GM19395 (cell line): ENCODE measurements at regions not wholly inside any gene's neighbourhood (a gene's known extent, or its start where the extent isn't known, plus 50 kb on each side); places are given as distances from the start of the nearest gene placed in this dataset.
"Not testable (repeated sequence)": the region's sequence is repeated elsewhere in the genome, so short reads cannot be mapped to it uniquely, and the experiment has no call there.

Experiments
- ATAC-seq: cut with Tn5 transposase; IDR thresholded peaks from one replicate; pipeline ENCODE4 v1.9.1; 2021; ENCODE audit warnings: mild to moderate bottlenecking, moderate library complexity; ENCODE audit not compliant: unreplicated experiment

DNA sequence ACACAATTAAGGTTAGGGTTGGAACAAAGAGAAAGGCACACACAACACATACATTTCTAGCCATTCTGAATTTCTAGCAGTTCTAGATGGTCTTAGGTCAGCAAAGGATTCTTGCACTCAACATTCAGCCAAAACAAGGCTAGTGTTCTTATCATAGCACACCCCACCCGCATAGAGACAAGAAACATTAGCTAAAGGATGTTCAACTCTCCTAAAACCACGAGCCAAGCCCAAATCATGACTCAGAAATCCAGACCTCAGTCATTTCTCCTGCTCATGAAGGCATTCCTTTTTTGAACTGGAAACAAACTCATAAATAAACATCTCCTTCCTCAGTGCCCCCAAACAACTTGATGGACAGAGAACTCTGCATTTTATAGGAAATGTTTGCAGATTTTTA is 293.0 kb upstream of the NOTCH2NLA start:
- ATAC-seq, result not testable (repeated sequence)

DNA sequence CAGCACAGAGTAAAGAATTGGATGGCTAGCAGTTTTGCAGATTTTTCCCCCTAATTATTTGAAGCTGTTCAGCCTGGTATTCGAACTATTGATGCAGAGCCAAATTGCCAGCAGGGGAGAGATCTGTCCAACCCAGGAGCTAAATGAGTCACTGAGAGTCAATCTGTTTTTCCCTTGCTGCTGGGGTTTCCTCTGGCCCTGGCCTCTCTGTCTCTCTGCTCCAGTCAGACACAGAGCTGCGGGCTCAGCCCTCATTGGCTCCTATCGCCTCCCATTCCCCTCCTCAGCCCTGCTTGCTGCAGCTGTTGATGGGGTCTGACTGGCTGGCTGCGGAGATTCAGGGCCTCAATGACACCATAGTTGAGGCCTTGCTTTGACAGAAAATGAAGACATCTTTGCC is 284.9 kb upstream of the NOTCH2NLA start:
- not testable (repeated sequence) for ATAC-seq

DNA sequence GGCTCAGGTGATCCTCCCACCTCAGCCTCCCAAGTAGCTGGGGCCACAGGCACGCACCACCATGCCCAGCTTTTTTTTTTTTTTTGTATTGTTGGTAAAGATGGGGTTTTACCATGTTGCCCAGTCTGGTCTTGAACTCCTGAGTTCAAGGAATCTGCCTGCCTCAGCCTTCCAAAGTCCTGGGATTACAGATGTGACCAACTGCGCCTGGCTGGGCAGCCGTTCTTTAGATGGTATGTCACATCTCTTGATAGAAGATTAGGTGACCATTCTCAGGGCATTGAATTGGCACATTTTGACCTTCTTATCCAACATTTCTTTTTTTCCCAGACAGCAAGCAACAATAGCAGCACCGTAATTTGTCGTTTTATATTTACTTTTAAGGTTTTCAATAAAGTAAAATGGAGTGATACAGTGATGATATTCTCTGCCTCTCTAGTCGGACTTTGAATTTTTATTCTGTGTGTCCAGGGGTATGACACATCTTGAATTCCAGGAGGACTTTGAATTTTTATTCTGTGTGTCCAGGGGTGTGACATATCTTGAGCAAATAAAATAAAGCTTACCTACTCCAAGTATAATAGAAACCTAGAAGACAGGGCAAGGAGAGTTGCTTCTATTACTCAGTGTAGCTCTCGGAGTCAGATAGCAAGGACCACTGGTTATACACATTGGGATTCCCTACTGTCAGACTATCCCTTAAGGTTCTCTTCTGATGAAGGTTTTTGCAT is 282.4 kb upstream of the NOTCH2NLA start:
- not testable (repeated sequence) for ATAC-seq

DNA sequence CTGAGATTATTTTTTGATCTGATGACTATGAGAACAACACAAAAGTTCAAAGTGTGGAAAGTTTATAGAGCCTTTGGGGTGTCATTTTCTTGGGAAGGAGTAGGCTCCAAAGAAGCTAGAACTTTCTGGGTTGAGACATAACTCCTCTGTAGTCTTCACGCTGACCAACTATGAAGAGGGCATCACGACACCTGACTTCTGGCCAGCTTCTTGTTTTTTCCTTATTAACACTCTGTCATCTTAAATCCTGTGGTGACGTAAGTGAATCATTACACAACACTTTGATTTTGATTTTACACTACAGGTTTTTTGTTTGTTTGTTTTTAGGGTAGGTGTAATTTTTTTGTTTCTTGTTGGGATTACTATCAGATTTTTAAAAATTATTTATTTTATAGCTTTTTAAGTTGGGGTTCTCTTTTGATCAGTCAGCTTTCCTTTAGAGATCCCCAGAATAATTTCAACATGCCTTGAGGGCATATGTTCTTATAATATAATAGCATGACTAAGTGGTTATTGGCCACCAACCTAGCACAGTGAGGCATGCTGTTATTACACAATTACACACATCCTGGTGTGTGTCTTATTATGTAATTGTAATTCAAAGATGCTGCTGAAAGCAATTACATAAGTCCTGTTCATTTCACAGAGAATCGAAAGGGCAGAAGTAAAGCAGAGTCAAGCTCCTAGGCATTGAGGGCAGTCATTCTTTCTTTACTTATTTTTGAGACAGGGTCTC is 281.6 kb upstream of the NOTCH2NLA start:
- ATAC-seq, result not testable (repeated sequence)

DNA sequence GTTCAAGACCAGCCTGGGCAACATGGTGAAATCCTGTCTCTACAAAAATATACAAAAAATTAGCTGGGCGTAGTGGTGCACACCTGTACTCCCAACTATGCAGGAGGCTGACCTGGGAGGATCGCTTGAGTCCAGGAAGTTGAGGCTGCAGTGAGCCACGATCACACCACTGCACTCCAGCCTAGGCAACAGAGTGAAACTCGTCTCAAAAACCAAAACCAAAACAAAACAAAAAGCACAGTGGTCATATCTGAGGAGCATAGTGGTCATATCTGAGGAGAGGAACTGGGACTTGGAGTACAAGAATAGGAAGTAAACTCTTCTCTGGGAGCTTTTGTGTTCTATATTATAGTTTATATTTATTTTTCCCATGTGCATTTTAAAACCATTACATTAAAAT is 275.3 kb upstream of the NOTCH2NLA start:
- ATAC-seq, result not testable (repeated sequence)

DNA sequence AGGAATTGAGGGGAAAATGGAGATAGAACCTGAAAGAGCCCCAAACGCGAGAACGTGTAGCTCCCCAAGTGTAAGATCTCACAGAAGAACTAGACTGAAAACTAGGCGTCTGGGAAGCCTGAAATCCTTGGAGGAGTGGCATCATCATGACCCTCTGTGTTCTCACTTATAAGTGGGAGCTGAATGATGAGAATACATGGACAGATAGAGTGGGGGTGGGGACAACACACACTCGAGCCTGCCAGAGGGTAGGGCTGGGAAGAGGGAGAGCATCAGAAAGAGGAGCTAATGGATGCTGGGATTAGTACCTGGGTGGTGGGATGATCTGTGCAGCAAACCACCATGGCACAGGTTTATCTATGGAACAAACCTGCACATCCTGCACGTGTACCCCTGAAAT is 258.7 kb upstream of the NOTCH2NLA start:
- not testable (repeated sequence) for ATAC-seq

DNA sequence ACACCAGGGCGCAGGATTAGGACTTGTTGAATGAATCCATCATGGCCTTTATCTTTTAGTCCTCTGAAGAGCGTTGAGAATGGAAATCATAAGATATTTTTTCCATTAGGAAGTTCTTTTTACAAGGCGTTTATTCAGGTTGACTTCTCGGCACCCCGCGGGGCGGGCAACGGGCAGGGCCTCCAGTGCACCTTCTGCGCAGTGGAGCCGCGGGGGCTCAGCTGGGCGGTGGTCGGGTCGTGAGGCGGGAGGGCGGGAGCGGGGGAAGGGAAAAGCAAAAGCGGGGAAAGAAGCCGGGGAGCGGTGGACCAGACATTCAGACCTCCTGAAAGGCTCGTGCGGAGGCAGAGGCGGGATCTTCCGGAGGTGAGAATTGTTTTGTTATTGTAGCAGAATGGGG is 258.3 kb upstream of the NOTCH2NLA start:
- ATAC-seq, result not testable (repeated sequence)

DNA sequence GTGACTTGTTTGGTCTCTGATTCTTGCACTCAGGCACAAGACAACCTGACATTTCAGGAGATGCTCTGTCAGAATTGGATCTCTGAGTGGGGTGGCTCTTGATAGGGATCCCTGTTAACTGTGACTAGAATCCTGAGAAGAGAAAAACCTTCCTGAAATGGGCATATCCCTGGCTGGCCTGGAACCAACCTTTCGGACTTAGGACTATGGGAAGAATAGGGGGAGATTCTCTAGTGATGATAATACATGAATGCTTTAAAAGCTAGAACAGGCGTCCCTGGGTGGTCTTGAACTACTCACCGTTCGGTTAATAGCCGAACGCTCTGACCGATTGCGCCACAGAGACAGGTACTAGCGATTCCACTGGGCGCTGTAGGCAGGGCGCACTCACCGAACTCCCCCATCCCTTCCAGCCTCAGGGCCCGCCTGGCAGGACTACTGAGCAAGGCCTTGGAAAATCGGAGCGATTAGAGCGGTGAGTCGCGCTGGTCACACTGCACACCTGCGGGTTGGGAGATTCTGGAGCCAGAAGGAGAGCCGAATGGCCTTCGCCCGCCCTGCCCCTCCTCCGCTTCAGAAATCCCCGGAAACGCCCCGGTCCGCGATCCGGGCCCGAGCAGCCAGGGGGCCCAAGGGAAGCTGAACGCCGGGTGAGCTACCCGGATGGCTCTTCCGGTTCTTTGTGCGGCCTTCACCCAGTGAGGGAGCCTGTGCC is 257.6 kb upstream of the NOTCH2NLA start:
- not testable (repeated sequence) for ATAC-seq

DNA sequence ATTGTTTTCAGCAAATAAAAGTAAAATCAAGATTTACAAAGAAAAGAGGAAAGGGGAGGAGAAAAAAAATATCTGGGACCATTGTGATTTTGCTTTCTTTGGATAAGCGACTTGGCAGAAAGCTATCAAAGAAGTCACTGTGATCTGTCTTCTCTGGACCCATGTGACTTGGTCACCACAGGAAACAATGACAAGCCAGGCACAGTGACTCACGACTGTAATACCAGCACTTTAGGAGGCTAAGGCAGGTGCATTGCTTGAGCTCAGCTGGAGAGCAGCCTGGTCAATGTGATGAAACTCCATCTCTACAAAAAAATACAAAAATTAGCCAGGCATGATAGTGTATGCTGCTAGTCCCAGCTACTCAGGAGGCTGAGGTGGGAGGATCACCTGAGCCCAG is 255.4 kb upstream of the NOTCH2NLA start:
- not testable (repeated sequence) for ATAC-seq

DNA sequence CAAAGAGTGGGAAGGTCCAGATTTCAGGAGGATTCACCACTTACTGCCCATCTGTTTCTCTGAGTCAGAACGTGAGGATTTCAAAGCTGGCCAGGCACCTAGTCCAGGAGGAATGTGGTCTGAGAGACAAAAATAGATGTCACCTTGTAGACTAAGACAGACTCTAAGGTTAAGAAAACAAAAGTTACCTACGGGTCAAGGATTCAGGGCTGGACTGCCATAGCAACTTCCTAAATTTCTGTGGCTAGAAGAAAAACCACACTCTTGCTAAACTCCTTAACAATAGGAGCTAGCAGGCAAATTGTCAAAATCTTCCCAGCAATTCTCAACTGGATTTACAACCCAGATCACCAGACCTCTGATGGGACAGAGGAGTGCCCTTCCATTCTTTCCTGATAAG is 250.4 kb upstream of the NOTCH2NLA start:
- not testable (repeated sequence) for ATAC-seq

DNA sequence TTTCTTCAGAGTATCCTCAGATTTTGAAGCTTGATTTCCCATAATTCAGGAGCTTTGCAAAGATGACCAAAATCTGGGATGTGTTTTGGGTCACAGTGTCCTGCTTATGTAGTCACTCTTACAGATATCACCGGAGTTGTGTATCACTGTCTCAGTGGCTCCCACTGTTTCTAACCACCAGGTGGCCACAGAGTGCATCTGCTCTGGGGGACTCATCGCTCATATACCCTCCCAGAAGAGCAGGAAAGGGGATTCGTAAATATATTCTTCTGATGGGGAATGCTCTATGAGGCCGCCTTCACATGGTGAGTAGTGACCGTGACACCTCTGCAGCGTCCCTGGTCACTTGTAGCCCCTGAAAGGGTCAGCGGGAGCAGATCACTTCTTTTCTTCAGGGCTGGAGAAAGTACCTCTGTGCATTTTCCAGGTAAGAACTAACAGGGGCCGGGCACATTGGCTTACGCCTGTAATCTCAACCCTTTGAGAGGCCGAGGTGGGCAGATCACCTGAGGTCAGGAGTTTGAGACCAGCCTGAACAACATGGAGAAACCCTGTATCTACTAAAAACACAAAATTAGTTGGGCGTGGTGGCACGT is 249.4 kb upstream of the NOTCH2NLA start:
- not testable (repeated sequence) for ATAC-seq

DNA sequence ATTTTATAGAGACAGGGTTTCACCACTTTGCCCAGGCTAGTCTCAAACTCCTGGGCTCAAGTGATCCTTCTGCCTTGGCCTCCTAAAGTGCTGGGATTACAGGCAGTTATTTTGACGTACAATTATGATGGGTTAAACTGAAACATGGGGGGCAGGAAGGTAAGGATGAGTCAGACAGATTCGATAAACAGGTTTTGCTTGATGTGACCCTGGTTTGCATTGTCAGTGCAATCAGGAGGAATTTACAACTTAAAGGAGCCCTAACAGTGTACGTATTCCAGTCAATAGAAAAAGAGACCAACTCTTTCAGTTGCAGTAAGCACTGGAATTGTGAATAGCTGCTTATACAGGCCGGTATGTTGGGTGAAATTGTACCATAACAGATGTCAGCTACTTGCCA is 246.3 kb upstream of the NOTCH2NLA start:
- not testable (repeated sequence) for ATAC-seq

DNA sequence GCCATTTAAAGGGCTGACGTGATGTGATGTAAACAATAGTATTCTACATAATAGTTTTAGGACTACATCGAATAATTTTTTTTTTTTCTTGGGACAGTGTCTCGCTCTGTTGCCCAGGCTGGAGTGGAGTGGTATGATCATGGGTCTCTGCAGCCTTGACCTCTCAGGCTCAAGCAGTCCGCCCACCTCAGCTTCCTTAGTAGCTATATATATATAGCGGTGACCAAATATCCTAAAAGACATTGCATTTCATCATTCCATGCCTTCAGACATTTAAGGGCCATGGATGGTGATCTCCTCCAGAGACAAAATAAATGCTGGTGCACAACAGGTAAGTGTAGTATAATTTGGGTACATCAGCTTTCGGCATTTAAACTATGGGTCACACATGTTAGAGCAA is 245.4 kb upstream of the NOTCH2NLA start:
- ATAC-seq, result not testable (repeated sequence)

DNA sequence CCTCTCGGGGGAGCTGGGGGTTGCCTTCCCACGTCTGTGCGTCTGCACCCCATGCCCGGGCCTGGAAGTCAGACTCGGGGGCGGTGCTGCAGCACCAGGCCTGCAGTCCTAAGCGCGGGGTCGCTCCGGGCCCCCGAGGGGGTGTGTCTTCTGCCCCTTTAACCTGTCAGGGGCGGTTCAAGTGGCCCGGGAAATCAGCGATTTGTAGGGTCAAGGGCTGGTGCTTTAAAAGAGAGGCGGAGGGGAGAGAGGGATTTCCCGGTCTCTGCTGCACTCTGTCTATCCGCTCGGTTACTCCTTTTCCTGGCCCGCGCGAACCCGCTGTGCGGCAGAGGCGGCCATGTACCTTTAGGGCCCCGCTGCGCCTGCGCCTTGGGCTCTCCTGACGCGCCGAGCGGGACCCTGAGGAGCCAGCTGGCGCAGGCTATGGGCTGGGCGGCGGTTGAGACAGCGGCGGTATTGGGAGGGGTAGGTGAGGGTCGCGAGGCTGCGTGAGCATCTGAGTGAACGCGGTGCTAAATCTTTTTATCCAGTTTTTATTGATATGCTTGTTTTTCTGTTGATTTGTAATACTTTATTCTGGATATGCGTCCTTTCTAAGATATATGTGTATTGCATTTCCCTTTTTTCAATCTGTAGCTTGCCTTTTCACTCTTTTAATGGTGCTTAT is 243.5 kb upstream of the NOTCH2NLA start:
- ATAC-seq, result peak; percentile 62

DNA sequence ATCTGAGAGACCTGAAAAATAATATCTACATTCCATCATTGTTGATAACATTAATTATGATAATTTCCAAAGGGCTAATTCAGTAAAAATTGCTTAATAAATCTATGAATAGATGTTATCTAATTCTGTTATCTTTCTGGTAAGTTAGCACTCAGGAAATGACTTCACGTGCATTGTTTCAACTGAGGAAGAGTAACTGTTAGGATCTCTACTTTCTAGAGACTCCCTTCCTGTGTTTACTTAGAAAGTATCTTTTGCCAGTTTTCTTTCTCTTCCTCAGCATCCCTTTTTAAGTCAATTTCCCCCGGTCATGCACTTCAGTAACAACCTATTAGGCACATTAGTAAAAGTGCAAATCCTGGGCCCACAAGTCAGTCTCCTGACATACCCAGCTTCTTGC is 231.1 kb upstream of the NOTCH2NLA start:
- ATAC-seq, result not testable (repeated sequence)

DNA sequence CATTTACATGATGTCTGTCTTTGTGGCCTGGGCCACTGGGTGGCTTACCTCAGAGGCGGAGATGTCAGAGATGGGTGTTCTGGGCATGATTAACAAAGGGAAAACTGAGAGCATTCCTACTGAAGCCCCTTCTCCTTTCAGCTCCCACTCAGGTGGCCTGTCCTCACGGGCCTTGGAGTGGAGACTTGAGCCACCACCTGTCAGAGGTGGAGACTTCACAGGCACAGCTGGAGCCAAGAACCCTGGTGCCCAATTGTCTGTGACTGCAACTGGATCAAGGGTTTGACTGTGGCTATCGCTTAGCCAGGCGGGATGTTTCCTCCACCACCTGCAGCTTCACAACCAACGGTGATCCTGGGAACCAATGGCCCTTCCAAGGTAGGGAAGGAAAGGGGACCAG is 230.5 kb upstream of the NOTCH2NLA start:
- ATAC-seq, result not testable (repeated sequence)

DNA sequence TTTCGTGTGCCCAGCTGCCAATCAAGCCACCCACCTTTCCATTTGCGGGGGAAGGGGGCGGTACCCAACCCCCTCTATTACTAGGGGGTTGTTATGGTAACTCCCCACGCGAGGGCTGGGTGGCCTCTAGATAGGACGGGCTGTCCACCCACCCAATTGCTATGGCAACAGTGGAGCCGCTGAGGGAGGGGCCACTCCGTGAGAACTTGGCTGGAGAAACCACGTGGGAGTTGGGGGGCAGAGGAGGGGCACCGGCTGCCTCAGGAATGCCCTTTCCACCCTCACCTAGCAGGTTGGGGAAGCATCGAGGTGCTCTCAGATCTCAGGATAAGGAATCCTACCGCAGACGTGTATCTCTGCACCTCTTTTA is 220.0 kb upstream of the NOTCH2NLA start:
- ATAC-seq, result not testable (repeated sequence)

DNA sequence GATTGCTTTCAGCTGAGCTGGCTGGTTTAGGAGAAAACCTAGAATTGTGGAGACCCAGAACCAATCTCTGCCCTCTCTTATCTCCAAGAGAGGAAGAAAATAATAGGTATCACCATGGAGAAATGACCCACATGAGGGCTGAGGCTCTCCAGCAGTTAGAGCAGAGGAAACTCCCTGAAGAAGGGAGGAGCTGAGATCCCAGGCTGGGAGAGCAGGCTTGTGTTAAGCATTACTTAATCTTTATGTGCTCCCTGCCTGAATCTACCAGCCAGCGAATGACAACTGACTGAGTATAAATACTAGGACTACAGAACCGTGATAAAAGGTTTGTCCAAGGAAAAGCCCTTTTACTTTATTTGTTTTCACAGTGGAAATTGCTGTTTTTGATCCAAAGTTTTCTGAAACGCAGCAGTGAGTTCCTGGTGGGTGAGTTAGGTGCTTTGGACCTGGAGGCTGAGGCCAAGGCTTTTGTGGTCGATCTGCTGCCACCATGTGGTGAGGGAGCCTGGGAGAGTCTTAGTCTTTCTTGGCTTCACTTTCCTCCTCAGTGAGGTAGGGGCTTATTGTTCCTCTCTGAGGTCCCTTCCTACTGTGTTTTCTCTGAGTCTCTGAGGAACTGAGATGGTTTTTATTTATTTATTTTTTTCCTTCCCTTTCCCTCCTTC is 219.5 kb upstream of the NOTCH2NLA start:
- not testable (repeated sequence) for ATAC-seq

DNA sequence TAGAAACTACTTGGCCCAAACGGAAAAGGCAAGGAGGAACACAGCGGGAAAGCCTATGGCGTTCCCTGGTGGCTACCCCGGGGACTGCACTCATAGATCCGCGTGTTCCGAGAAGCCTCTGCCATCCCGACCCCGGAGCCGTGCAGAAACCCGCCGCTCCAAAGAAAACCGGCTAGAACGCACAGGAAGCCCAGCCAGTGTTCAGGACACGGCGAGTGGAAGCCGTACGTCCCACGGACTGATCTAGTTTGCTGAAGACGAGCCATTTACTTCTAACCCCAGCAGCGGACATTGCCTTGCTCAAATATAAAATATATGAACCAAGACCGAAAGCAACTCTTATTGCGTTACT is 215.0 kb upstream of the NOTCH2NLA start:
- not testable (repeated sequence) for ATAC-seq
